ENCODE measurements at regions not wholly inside any gene's neighbourhood (a gene's known extent, or its start where the extent isn't known, plus 50 kb on each side); places are given as distances from the start of the nearest gene placed in this dataset.

GRCh38 chr6:43985329-43985728 is 141.9 kb downstream of the MRPL14 start:
- no peaks in the 10 kb centered on the region for H4K20me1 ChIP-seq (ENCODE audit: insufficient read depth)
- DNase-seq = no peak
- H3K9me3 ChIP-seq = no peaks in the 10 kb centered on the region
- no peaks in the 10 kb centered on the region for H3K79me2 ChIP-seq (ENCODE audit: insufficient read depth)
- peaks cover 6 to 31% of the 10 kb centered on the region in 2 experiments; a peak in 2 of 4 replicates for H3K4me1 ChIP-seq (ENCODE audit: control insufficient read depth in 1 of 2, insufficient read depth in 2 of 2, low read depth in 1 of 2, low read length in 1 of 2)
- CTCF ChIA-PET = interaction anchor here (1.0 to 1.6 kb wide), 5 partner anchors 30 to 216 kb away, joined by 3 to 6 read pairs (median 4); partner anchors contain the start of gene VEGFA
- H2AFZ ChIP-seq (ENCODE audit: low read depth) = no peak overlapping the region
- H3K4me3 ChIP-seq (ENCODE audit: low read depth in 2 of 2, low read length in 1 of 2) = no peak overlapping the region
- H3F3A ChIP-seq (replicated peaks; ENCODE audit: insufficient read depth) = no peaks in the 10 kb centered on the region
- no peaks in the 10 kb centered on the region for H3K36me3 ChIP-seq (replicated peaks in 1 of 2; ENCODE audit: control insufficient read depth in 1 of 2, insufficient read depth in 2 of 2, low read length in 1 of 2)
- POLR2A ChIA-PET = no interaction called here
- no peak overlapping the region for H3K9ac ChIP-seq
- H3K27me3 ChIP-seq (ENCODE audit: insufficient read depth) = no peaks in the 10 kb centered on the region
- 76% methylated on average over 2 of the region's 2 CpGs for WGBS (ENCODE audit: low lambda C conversion rate)
- no peak overlapping the region for H3K27ac ChIP-seq (ENCODE audit: low read depth in 2 of 2, low read length in 1 of 2)
- H3K4me2 ChIP-seq = no peak overlapping the region
- no peaks in the 10 kb centered on the region for H3K9me2 ChIP-seq
- TF ChIP-seq USF1 (IDR thresholded peaks at IDR 0.05; ENCODE audit: borderline replicate concordance, low read depth) (no peak), MEF2A (IDR thresholded peaks at IDR 0.05; ENCODE audit: borderline replicate concordance, low read depth) (no peak), PBX3 (IDR thresholded peaks at IDR 0.05) (no peak), GATA2 (CRISPR knock-in tag; IDR thresholded peaks at IDR 0.05) (no peak), GABPA (IDR thresholded peaks at IDR 0.05; ENCODE audit: low read depth) (no peak), FOXM1 (IDR thresholded peaks at IDR 0.05; ENCODE audit: low read depth) (no peak), RFX5 (IDR thresholded peaks at IDR 0.05; ENCODE audit: low read length) (no peak), EP300 (IDR thresholded peaks at IDR 0.05; ENCODE audit: borderline replicate concordance in 1 of 2, low read depth in 1 of 2, low read length in 1 of 2) (no peak), TAF1 (IDR thresholded peaks at IDR 0.05; ENCODE audit: borderline replicate concordance, low read depth, low read length) (no peak), MAX (IDR thresholded peaks at IDR 0.05; ENCODE audit: low read depth) (no peak), IRF3 (IDR thresholded peaks at IDR 0.05; ENCODE audit: low read depth, low read length) (no peak), CTCF (IDR thresholded peaks at IDR 0.05) (no peak), SIN3A (IDR thresholded peaks at IDR 0.05; ENCODE audit: borderline replicate concordance, low read depth, low read length) (no peak), NRF1 (IDR thresholded peaks at IDR 0.05; ENCODE audit: low read depth, low read length) (no peak)

All from SK-N-SH (cell line).